Brain microvascular endothelial cell (primary cell): ENCODE measurements at regions not wholly inside any gene's neighbourhood (a gene's known extent, or its start where the extent isn't known, plus 50 kb on each side); places are given as distances from the start of the nearest gene placed in this dataset.
A peak's percentile ranks its signal among the peaks of the same experiment; 100 is the strongest.
"Not testable (repeated sequence)": the region's sequence is repeated elsewhere in the genome, so short reads cannot be mapped to it uniquely, and the experiment has no call there.

Experiments
- DNase-seq: peaks from one replicate; pipeline ENCODE4 v3.0.0-alpha.2; 2020
- H3K27ac ChIP-seq: fragments of 250-450 bp; sonication (Bioruptor Pico); 2 replicates; pipeline ENCODE4 v1.5.1; 2020; ENCODE audit warnings: mild to moderate bottlenecking, moderate library complexity
- H3K27me3 ChIP-seq: fragments of 250-450 bp; sonication (Bioruptor Pico); replicated peaks from 2 replicates; pipeline ENCODE4 v1.5.1; 2020; ENCODE audit warnings: mild to moderate bottlenecking
- H3K36me3 ChIP-seq: fragments of 250-450 bp; sonication (Bioruptor Pico); replicated peaks from 2 replicates; pipeline ENCODE4 v1.5.1; 2020; ENCODE audit warnings: mild to moderate bottlenecking
- H3K4me3 ChIP-seq: 2 replicates; pipeline ENCODE4 v1.5.1; 2011; ENCODE audit warnings: low read depth, mild to moderate bottlenecking, control low read depth, low read length, moderate library complexity
- in situ Hi-C: cut with HindIII; loops from 2 replicates; pipeline ENCODE4 v1.10.0; 2017; ENCODE audit warnings: low sequenced_read_pairs, low pct_ligation_motif_present
- TF ChIP-seq, protein P1 (sequence below): IDR thresholded peaks from 2 replicates; pipeline ENCODE4 v1.5.1; 2011; ENCODE audit warnings: low read depth, mild to moderate bottlenecking, moderate library complexity, low read length, control low read depth, inconsistent platforms; ENCODE audit errors: missing control alignments

DNA sequence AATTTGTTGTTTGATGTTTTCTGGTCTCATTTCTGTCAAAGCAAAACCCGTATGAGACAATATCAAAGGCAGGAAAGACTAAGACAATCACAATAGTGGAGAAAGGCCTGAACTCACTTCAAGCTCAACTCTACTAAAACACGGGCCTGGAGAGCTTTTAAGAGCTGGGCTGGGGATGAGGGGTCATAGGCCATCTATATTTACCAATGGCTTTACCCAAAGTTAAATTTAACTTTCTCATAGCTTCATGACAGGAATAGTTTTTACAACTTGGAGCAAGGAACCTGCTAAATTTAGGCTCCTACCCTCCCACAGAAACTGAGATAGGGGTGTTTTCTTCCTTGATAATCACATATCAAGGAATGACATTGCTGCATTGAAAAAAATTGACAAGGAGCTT is 223.4 kb upstream of the CHORDC1 start:
- no peaks in the 10 kb centered on the region for H3K27me3 ChIP-seq
- H3K27ac ChIP-seq = no peak overlapping the region
- no peak overlapping the region for H3K4me3 ChIP-seq
- TF ChIP-seq, protein P1, sequence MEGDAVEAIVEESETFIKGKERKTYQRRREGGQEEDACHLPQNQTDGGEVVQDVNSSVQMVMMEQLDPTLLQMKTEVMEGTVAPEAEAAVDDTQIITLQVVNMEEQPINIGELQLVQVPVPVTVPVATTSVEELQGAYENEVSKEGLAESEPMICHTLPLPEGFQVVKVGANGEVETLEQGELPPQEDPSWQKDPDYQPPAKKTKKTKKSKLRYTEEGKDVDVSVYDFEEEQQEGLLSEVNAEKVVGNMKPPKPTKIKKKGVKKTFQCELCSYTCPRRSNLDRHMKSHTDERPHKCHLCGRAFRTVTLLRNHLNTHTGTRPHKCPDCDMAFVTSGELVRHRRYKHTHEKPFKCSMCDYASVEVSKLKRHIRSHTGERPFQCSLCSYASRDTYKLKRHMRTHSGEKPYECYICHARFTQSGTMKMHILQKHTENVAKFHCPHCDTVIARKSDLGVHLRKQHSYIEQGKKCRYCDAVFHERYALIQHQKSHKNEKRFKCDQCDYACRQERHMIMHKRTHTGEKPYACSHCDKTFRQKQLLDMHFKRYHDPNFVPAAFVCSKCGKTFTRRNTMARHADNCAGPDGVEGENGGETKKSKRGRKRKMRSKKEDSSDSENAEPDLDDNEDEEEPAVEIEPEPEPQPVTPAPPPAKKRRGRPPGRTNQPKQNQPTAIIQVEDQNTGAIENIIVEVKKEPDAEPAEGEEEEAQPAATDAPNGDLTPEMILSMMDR = no peak
- no peaks in the 10 kb centered on the region for H3K36me3 ChIP-seq
- DNase-seq = no peak
- in situ Hi-C loops = no loop called here

DNA sequence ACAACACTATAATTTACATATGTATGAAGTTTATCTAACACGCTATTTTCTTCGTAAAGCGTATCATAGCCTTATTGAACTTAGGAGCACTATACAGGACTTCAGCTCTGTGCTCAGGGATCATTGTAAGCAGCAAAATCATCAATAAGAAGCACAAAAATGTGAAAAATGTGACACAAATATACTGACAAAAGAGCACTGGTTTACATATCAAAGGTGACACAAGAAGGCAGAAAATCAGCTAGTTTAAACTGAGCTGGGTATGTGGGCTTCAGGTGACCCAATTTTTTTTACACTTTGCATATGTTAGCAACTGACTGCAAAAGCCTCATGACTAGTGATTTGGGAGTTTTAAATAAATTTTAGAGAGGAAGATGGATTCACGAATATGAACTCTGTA is 215.2 kb upstream of the CHORDC1 start:
- DNase-seq = no peak
- Histone ChIP-seq H3K4me3 (no peak overlapping the region), H3K27me3 (no peaks in the 10 kb centered on the region), H3K27ac (no peak overlapping the region), H3K36me3 (no peaks in the 10 kb centered on the region)
- TF ChIP-seq, protein P1 = no peak
- in situ Hi-C loops = no loop called here

DNA sequence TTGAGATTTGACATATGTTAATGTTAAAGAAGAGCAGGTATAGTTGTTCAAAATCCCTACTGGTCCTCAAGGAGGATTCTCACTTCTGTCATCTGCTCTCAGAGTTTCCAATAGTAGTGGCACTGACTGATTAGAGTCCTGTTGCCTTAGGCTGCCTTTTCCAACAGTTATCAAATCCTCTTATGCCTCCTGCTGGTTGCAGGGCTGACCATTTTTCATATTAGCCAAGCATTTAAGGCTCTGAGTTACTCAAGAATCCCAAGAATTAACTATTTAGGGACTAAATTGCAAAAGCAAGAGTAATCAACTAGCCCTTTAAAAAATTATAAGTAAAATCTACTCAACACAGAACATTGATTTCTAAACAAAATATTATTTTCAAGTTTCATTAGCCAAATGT is 212.0 kb upstream of the CHORDC1 start:
- in situ Hi-C loops = no loop called here
- Histone ChIP-seq H3K4me3 (no peak overlapping the region), H3K27ac (no peak overlapping the region), H3K36me3 (no peaks in the 10 kb centered on the region), H3K27me3 (no peaks in the 10 kb centered on the region)
- peak; percentile 21 for DNase-seq
- TF ChIP-seq, protein P1 = no peak

DNA sequence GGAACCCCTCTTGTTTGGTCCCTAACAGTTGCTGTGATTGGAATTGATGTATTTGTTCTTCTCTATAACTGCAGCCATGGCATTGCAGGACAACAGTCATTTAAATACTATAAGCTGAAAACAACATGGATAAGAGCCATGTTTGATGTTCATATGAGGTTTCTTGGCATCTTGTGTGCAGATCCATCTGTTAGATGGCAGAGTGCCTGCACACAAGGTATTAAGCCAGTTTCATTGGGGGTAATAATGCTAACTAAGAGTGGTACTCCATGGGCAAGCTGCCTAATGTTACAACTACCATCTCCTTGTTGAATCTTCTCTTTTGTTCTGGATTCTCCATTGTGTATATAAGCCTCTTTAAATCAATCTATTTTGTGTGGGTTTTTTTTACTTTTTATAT is 206.0 kb upstream of the CHORDC1 start:
- TF ChIP-seq, protein P1 = no peak
- no peaks in the 10 kb centered on the region for H3K27me3 ChIP-seq
- H3K36me3 ChIP-seq = no peaks in the 10 kb centered on the region
- no peak for DNase-seq
- in situ Hi-C loops = no loop called here
- H3K27ac ChIP-seq = no peak overlapping the region
- no peak overlapping the region for H3K4me3 ChIP-seq

DNA sequence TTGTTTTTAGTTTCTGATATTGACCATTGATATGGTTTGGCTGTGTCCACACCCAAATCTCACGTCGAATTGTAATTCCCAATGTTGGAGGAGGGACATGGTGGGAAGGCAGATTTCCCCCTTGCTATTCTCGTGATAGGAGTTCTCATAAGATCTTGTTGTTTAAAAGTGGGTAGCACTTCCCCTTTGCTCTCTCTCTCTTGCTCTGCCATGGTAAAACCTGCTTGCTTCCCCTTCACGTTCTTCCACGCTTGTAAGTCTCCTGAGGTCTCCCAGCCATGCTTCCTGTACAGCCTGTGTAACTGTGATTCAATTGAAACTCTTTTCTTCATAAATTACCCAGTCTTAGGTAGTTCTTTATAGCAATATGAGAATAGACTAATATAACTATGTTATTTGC is 203.6 kb upstream of the CHORDC1 start:
- DNase-seq = no peak
- no peaks in the 10 kb centered on the region for H3K36me3 ChIP-seq
- no peak overlapping the region for H3K4me3 ChIP-seq
- TF ChIP-seq, protein P1 = no peak
- in situ Hi-C loops = no loop called here
- no peaks in the 10 kb centered on the region for H3K27me3 ChIP-seq
- H3K27ac ChIP-seq = no peak overlapping the region

DNA sequence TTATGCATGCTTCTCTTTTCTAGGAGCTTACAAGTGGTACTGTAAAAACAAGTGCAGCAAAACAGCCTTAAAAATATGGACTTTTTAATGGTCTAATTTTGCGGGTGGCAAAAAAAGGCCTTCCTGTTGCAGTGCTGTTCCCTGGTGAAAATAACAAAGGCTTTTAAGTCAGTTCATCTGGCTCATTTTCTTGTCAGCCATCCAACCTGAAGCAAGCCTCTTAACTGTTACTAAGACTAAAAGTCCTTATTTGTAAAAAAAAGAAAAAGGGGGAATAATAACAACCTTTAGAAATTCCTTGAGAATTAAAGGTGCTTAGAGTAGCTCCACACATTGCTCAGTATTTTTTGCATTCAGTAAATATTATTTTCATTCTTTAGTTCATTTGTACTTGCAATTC is 200.5 kb upstream of the CHORDC1 start:
- TF ChIP-seq, protein P1 = no peak

DNA sequence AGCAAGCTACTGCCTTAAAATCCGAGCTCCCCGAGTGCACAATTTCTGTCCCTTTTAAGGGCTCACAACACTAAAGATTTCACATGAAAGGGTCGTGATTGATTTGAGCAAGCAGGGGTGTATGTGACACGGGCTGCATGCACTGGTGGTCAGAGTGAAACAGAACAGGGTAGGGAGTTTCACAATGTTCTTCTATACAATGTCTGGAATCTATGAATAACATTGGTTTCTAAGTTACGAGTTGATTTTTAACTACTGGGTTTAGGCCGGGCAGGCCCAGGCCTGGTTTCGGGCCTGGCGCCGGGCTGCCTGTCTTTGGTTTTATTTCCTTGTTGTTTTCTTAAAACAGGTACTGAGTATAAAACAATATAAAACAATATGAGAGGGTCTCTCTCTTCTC is 199.9 kb upstream of the CHORDC1 start:
- H3K27ac ChIP-seq, H3K27me3 ChIP-seq, in situ Hi-C loops, DNase-seq, H3K4me3 ChIP-seq, H3K36me3 ChIP-seq: not testable (repeated sequence)

More for the DNA sequence above, 200.5 kb upstream of the CHORDC1 start:
- in situ Hi-C loops = no loop called here
- no peak for DNase-seq
- Histone ChIP-seq H3K36me3 (no peaks in the 10 kb centered on the region), H3K4me3 (no peak overlapping the region), H3K27ac (no peak overlapping the region), H3K27me3 (no peaks in the 10 kb centered on the region)
